ENCODE measurements at regions not wholly inside any gene's neighbourhood (a gene's known extent, or its start where the extent isn't known, plus 50 kb on each side); places are given as distances from the start of the nearest gene placed in this dataset.

DNA sequence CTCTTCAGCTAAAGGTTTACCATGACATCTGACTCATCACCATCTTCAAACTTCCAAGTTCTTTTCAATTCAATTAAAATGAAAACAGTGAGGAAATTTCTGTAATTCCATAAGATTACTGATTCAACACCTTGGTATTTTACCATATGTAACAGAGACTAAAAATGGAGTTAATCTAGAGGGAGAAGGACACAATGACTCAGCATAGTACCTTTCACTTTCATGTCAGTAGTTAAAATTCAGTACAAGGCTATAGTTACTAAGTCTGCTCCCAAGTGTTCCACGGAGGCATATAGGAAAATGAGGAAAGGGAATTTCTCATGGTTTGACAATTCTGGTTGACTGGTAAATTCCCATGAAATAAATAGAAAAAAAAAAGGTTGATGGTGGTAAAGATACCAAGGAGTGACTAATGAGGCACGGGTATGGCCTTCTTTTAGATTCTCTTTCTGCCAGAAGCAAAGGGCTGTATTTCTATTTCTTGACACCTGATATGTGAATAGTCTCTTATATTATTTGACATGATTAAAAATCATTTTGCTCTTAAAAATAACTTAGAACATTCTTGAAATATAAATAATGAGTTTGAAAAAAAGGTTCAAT lies 526.7 kb upstream of the ADGRB3 start:
- TF ChIP-seq SIN3A (IDR thresholded peaks at IDR 0.05; ENCODE audit: borderline replicate concordance, insufficient read depth, low read length) (no peak), FOXP2 (optimal IDR thresholded peaks at IDR 0.05; ENCODE audit: borderline replicate concordance, extremely low read depth, extremely low read length, insufficient read depth) (no peak)
- TF ChIP-seq, protein P1, sequence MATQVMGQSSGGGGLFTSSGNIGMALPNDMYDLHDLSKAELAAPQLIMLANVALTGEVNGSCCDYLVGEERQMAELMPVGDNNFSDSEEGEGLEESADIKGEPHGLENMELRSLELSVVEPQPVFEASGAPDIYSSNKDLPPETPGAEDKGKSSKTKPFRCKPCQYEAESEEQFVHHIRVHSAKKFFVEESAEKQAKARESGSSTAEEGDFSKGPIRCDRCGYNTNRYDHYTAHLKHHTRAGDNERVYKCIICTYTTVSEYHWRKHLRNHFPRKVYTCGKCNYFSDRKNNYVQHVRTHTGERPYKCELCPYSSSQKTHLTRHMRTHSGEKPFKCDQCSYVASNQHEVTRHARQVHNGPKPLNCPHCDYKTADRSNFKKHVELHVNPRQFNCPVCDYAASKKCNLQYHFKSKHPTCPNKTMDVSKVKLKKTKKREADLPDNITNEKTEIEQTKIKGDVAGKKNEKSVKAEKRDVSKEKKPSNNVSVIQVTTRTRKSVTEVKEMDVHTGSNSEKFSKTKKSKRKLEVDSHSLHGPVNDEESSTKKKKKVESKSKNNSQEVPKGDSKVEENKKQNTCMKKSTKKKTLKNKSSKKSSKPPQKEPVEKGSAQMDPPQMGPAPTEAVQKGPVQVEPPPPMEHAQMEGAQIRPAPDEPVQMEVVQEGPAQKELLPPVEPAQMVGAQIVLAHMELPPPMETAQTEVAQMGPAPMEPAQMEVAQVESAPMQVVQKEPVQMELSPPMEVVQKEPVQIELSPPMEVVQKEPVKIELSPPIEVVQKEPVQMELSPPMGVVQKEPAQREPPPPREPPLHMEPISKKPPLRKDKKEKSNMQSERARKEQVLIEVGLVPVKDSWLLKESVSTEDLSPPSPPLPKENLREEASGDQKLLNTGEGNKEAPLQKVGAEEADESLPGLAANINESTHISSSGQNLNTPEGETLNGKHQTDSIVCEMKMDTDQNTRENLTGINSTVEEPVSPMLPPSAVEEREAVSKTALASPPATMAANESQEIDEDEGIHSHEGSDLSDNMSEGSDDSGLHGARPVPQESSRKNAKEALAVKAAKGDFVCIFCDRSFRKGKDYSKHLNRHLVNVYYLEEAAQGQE (IDR thresholded peaks at IDR 0.05; ENCODE audit: insufficient read depth in 1 of 2, low read depth in 2 of 2, low read length in 2 of 2), result no peak
